ENCODE measurements at regions not wholly inside any gene's neighbourhood (a gene's known extent, or its start where the extent isn't known, plus 50 kb on each side); places are given as distances from the start of the nearest gene placed in this dataset.

- no peak overlapping the region for H3K4me3 ChIP-seq (ENCODE audit: low read length)
- Mint-ChIP-seq H3K27me3 (ENCODE audit: insufficient read depth) (no peaks in the 10 kb centered on the region), H3K9me3 (peaks cover 15% of the 10 kb centered on the region), H3K36me3 (ENCODE audit: low read depth) (no peaks in the 10 kb centered on the region), H3K4me1 (no peaks in the 10 kb centered on the region), H3K27ac (no peak overlapping the region), H3K4me3 (no peak overlapping the region)
- H3K27ac ChIP-seq (ENCODE audit: low read depth, low read length) = no peak overlapping the region
- TF ChIP-seq CTCF (conservative IDR thresholded peaks at IDR 0.05) = no peak
- no peak overlapping the region for H3K9ac ChIP-seq (ENCODE audit: extremely low read depth, low read length, poor library complexity, severe bottlenecking)
- 95 to 96% methylated on average over 13 to 14 of the region's 14 CpGs for WGBS, 2 experiments (ENCODE audit: insufficient coverage in 1 of 2, insufficient read length in 1 of 2)
- H3K36me3 ChIP-seq (ENCODE audit: control insufficient read depth, insufficient read depth, low read length) = no peaks in the 10 kb centered on the region
- no peak for DNase-seq
- H3K9me3 ChIP-seq (ENCODE audit: control insufficient read depth, low read length) = peaks cover 12% of the 10 kb centered on the region
- H3K27me3 ChIP-seq (ENCODE audit: control insufficient read depth, insufficient read depth, low read length, poor library complexity, severe bottlenecking) = no peaks in the 10 kb centered on the region
- H3K4me1 ChIP-seq (ENCODE audit: control insufficient read depth, insufficient read depth, low read length) = no peaks in the 10 kb centered on the region
Measured at GRCh38 chr4:184329659-184330400, 112.2 kb upstream of the ENPP6 start.

- Mint-ChIP-seq H3K4me1 (no peaks in the 10 kb centered on the region), H3K4me3 (no peak overlapping the region), H3K9me3 (peaks cover 16% of the 10 kb centered on the region), H3K27ac (no peak overlapping the region), H3K27me3 (ENCODE audit: insufficient read depth) (no peaks in the 10 kb centered on the region), H3K36me3 (ENCODE audit: low read depth) (no peaks in the 10 kb centered on the region)
- no peak overlapping the region for H3K4me3 ChIP-seq (ENCODE audit: low read length)
- H3K27me3 ChIP-seq (ENCODE audit: control insufficient read depth, insufficient read depth, low read length, poor library complexity, severe bottlenecking) = no peaks in the 10 kb centered on the region
- DNase-seq = peak; percentile 24
- peaks cover 14% of the 10 kb centered on the region for H3K9me3 ChIP-seq (ENCODE audit: control insufficient read depth, low read length)
- H3K36me3 ChIP-seq (ENCODE audit: control insufficient read depth, insufficient read depth, low read length) = no peaks in the 10 kb centered on the region
- no peak for TF ChIP-seq CTCF (conservative IDR thresholded peaks at IDR 0.05)
- H3K9ac ChIP-seq (ENCODE audit: extremely low read depth, low read length, poor library complexity, severe bottlenecking) = no peak overlapping the region
- WGBS, 2 experiments (ENCODE audit: insufficient coverage in 1 of 2, insufficient read length in 1 of 2) = 93 to 96% methylated on average over 8 to 9 of the region's 9 CpGs
- no peak overlapping the region for H3K27ac ChIP-seq (ENCODE audit: low read depth, low read length)
- H3K4me1 ChIP-seq (ENCODE audit: control insufficient read depth, insufficient read depth, low read length) = no peaks in the 10 kb centered on the region
Measured at GRCh38 chr4:184329235-184329634, 111.6 kb upstream of the ENPP6 start.

GRCh38 chr4:184328022-184328736 is 110.5 kb upstream of the ENPP6 start:
- no peaks in the 10 kb centered on the region for H3K4me1 ChIP-seq (ENCODE audit: control insufficient read depth, insufficient read depth, low read length)
- no peak overlapping the region for H3K9ac ChIP-seq (ENCODE audit: extremely low read depth, low read length, poor library complexity, severe bottlenecking)
- TF ChIP-seq CTCF (conservative IDR thresholded peaks at IDR 0.05) = no peak
- Mint-ChIP-seq H3K27me3 (ENCODE audit: insufficient read depth) (no peaks in the 10 kb centered on the region), H3K36me3 (ENCODE audit: low read depth) (no peaks in the 10 kb centered on the region), H3K4me1 (no peaks in the 10 kb centered on the region), H3K27ac (no peak overlapping the region), H3K9me3 (peaks cover 16% of the 10 kb centered on the region), H3K4me3 (no peak overlapping the region)
- no peaks in the 10 kb centered on the region for H3K36me3 ChIP-seq (ENCODE audit: control insufficient read depth, insufficient read depth, low read length)
- H3K9me3 ChIP-seq (ENCODE audit: control insufficient read depth, low read length) = peaks cover 14% of the 10 kb centered on the region
- 84 to 92% methylated on average over 5 to 7 of the region's 7 CpGs for WGBS, 2 experiments (ENCODE audit: insufficient coverage in 1 of 2, insufficient read length in 1 of 2)
- DNase-seq = peak; percentile 18
- no peaks in the 10 kb centered on the region for H3K27me3 ChIP-seq (ENCODE audit: control insufficient read depth, insufficient read depth, low read length, poor library complexity, severe bottlenecking)
- H3K27ac ChIP-seq (ENCODE audit: low read depth, low read length) = no peak overlapping the region
- H3K4me3 ChIP-seq (ENCODE audit: low read length) = no peak overlapping the region

Data from endodermal cell (in vitro differentiated cells).